ENCODE measurements at regions not wholly inside any gene's neighbourhood (a gene's known extent, or its start where the extent isn't known, plus 50 kb on each side); places are given as distances from the start of the nearest gene placed in this dataset.

DNA sequence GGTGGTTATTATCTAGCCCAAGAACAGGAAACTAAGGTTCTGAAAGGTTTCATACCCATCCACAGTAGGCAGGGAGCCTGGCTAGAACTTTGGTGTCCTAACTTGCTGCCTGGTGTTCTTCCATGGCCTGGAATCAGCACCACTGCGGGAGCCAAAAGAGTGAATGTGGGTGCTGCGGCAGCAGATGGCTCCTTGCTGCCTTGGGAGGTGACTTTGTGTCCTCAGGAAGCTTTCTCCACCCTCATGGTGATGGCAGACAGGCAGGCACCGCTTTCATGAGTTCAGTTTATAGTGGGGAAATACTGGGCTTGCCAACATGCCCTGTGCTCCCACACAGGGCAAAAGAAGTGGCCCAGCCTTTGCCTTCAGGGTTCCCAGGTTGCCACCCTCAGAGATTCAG, 385.2 kb downstream of the BCL11A start:
- intact Hi-C loops (cut with micrococcal nuclease): no loop called here

DNA sequence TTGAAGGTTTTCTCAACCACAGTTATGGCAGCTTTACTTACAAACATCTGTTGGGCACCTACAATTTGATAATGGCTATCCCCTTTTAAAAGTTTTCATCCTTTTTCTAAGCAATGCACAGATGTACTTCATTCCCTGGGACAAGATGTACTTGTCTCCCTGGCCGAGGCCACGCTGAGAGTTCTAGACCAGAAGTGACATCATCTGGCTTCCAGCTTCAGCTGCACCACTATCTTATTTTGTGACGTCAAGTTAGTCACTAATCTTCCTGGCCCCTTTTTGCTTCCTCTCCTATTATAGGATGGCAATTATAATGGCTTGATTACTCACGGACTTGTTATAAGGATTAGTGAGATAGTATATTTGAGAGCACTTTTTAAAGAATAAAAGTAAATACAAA, 386.4 kb downstream of the BCL11A start:
- intact Hi-C loops (cut with micrococcal nuclease): no loop called here

DNA sequence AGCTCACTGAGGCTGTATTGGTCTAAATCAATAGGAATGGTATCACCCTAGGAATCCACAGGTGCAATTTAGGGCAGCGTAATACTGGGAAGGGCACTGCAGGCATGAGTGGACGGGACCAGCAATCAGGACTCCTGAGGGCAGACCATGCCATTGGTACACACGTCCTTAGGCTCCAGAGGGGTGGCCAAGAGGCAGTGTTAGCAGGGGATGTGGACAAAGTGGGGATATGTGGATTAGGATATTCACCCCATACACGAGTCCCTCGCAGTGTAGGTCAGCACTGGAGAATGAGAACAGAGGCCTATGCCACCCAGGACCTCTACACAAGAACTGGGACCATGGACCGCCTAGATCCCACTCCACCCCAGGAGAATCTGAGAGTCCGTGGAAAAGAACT, 389.8 kb downstream of the BCL11A start:
- intact Hi-C loops (cut with micrococcal nuclease): no loop called here

DNA sequence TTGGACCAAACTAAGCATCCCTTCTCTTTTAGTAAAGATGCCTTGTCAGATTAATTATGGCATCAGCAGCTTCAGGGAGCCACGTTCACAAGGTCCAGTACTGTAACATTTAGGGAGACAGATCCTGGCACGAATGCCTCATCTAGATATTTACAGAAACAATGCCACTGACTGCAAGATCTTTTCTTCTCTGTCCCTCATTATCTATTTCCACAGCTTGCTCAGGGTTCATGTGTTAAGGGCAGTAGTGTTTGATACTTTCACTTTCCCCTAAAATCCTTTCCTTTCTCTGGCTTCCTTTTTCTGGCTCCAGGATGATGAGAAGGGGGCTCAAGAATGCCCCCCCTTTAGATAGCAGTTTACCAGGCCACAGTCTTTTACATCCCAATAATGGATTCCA, 393.9 kb downstream of the BCL11A start:
- intact Hi-C loops (cut with micrococcal nuclease): no loop called here

DNA sequence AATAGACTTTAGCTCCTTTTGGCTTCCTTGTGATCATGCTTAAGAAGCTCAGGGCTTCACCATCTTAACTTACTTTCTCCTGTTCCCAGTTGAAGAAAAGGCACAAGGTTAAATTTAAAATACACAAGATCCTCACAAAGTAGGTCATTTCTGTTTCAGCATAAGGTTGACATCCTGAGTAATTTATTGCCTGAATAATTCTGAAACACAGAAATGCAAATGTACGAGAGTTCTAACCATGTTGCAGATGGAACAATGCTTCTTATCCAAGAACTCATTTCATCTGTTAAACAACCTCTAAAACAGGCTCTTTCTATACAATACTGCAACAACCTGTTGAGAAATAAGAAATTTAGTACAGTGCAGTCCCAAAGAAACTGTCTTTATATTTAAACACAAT, 395.2 kb downstream of the BCL11A start:
- intact Hi-C loops (cut with micrococcal nuclease): no loop called here

DNA sequence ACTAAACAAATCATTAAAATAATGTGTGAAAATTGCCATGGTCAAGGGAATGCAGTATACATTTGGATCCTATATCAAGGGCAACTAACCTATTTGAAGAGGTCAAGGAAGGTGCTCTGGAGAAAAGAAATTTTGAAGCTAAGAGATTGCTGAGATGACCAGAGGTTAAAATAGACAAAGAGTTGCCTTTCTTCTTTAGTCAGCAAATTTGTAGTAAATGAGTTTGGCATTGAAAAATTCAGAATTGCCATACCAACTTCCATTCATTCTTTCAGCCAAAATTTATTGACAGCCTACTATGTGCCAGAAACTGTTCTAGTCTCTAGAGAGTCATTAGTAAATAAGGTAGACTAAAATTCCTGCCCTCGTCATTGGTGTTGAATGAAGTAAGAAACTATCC, 396.2 kb downstream of the BCL11A start:
- intact Hi-C loops (cut with micrococcal nuclease): no loop called here

DNA sequence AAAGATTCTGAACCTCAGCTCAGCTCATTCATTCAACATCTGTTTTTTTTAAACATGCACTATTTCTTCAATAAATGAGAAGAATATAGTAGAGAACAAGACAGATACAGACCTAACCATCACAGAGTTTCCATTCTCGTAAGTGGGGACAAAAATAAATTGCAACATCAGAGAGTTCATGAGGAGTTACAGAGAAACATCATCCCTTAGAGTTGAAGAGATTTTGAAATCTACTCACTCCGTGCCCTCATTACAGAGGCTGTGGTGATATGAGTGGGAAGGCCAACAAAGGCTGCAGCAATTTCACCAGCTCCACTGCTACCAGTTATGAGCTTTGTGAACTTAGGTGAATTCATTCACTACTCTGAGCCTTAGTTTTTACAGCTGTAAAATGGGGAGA, 399.3 kb downstream of the BCL11A start:
- intact Hi-C loops (cut with micrococcal nuclease): no loop called here

DNA sequence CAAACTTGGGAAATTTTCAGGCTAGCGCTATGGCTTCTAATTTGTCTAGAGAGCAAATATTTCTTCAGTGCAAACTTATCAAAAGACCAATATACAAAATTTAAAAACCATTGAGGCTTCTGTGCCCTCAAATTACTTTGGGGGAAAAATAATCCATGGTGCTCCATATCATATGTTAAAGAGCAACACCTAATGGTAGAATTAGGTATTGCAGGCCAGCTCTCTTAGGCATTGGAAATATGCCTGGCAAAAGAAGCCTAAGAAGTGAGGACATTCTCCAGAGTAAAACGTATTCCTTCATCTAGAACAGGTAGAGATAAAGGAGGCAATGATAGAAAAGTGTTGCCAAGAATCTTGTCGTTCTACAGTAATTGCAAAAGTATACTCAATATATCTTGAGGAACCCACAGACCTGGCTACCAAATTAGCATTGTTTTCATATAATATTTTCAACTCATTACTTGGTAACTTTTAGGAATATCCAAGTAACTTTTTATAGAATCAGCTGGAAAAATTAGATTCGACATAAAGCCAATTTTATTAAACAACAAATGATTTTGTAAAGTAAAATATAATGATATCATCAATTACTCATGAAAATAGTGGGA, 401.1 kb downstream of the BCL11A start:
- intact Hi-C loops (cut with micrococcal nuclease): loop anchor here (2.0 kb wide), 1 partner anchor 852 kb away; no protein-coding TSS in a partner anchor

DNA sequence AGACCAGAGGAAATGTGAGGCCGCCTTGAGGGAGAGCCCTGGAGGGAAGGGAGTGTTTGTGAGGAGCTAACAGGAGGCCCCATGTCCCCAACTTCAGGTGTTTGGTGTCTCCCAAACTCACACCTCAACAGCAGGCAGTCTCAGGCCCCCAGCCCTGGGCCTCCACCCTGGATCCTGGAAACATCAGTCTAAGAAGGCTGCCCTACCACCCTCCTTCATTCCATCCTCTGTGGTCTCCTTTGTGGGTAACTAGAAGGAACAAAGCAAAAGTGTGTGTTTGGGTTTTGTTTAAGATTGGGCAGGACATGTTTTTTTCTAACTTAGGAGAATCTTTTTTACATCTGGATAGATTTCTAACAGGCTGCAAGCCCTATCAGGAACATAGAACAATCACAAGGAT, 404.3 kb downstream of the BCL11A start:
- intact Hi-C loops (cut with micrococcal nuclease): no loop called here

DNA sequence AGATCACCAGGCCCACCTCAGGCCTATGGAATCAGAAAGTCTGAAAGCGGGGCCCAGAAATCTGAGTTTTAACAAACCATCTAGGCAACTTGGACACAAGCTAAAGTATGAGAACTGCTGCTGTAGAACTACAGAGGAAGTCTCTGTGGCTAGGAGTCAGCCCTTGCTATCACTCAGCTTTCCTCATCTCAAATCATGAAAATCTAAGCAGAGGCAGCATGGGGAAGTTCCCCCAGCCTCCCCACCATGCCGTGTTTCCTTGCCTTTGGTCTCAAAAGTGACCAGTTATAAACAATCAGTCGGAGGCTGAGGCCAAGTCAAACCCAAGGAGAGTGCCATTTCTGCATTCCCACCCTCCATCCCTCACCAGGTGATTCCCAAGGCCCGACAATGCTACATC, 404.7 kb downstream of the BCL11A start:
- intact Hi-C loops (cut with micrococcal nuclease): no loop called here

DNA sequence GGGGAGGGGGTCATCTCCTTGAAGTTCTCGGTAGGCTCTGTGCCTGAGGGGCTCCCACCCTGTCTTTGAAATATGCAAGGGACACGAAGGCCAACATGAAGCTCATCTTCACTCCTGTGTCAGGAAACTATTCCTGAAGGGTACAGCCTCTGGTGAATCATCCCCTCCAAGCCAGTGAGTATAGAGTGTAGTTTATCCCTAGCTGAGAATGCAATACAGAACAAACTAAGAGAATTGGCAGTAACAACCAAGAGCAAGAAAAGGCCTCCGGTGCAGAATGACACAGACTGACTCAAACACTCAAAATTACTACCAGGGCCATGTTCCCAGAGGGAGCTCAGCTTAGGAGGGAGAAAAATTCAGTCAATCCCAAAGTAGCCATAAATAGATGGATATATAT, 413.3 kb downstream of the BCL11A start:
- intact Hi-C loops (cut with micrococcal nuclease): no loop called here

DNA sequence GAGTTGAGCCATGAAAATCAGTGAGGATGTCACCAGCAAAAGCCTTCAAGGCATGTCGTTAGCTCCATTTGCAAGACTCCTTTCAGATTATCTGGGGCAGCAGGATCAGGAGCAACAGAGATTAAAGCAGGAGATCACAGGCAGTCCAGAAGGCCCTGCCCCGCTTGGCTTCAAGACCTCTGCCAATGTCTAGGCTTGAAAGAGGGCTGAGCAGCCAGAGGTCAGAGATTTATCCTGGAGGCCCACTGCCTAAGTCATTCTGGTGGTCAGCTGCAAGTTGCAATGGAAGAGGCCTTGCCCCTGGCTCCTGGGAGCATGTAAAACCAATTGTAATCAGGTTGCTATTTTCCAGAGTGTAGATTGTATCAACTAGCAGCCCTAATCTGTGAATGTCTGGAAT, 416.5 kb downstream of the BCL11A start:
- intact Hi-C loops (cut with micrococcal nuclease): no loop called here

DNA sequence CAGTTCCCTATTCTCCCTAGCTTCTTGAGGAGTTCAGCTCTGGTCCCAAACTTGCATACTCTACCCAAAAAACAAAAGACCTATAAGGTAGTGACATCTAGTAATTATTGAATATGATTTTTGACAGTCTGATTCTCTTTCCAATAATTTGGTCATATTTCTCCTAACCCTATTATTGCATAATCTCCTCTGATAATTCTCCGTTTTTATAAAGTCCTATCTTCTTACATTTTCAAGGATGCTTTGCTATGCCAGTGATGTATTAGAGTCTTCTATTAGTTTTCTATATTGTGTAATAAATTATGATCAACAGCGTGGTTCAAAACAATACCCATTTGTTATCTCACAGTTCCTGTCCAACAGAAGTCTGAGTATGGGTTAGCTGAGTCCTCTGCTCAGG, 426.3 kb downstream of the BCL11A start:
- intact Hi-C loops (cut with micrococcal nuclease): no loop called here

DNA sequence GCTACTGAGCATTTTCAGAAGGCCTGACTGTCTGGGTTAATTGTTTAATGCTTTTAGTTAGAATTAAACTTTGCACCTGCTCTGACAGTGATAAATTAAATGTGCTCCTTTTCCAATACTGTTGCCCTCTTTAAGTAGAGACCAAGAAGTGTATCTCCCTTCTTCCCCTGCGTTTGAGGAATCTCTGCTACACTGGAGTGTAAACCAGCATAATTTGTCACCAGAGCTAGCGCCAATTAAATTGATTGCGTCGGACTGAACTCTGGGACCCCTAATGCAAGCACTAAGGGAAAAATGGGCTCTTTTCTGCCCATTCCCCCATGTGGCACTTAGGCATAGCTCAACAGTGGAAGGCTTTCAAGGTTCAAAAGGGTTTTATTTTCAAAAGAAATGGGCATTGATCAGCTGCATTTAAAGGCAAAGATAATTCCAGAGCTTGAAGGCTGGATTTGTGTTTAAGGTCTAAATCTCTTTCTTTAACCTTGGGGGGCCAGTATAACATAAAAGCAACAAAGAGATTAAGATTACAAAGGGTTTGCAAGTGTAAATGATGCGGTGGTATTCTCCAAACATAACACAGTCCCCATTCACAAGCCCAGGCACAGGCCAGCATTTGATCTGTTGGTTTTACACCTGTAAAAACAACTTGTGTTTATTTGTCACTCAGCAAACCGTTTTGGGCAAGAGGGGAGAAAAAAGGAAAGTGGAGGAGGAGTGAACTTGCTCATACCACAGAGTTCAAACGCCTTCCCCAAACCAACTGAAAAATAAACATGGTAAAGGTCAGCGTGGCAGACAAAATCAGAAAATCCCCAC, 427.6 kb downstream of the BCL11A start:
- intact Hi-C loops (cut with micrococcal nuclease): no loop called here

DNA sequence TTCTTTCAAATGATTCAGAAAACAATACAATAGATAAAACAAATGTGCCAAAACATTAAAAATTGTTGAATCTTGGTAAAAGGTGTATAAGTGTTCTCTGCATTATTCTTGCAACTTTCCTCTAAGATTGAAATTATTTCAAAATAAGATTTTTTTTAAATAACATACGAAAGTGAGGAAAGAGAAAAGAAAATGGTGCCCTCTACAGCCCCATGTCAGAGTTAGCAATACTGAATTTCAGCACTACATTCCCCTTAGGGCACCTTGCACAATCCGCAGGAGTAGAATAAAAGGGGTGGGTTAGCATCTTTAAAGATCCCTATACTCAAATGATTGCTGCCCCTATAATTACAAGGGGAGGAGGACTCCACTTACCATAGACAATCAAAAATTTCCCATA, 433.7 kb downstream of the BCL11A start:
- intact Hi-C loops (cut with micrococcal nuclease): no loop called here

DNA sequence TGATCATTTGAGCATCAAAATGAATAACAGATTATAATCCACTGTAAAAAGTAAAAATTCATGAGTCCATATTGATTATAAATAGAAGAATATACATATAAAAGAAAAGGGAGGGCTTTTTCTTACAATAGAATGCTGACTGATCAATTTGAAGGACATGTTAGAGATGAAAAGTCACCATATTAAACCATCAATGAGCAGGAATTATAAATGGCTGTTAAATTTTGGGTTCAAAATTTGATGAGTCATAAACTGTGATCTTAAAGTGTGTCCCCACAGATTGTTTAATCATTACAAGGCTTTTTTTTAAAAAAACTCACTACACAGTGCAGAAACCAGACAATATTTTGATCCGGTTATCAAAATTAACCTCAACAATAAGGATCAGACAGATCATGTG, 434.5 kb downstream of the BCL11A start:
- intact Hi-C loops (cut with micrococcal nuclease): no loop called here

DNA sequence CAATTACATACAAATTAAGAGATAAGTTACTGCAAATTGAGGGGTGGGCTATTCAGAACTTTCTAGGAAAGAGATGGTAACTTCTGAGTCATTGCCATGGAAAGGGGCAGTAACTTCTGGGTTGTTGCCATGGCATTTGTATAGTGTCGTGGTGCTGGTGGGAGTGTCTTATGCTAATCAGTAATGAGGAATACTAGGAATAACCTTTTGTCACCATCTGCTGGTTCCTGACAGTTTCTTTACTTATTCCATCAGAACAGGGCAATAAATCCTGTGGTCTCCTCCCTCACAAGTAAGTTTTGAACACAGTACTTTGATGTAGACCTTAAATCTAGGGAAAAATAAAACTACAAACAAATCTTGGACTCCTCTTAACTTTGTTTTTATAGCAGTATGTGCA, 435.4 kb downstream of the BCL11A start:
- intact Hi-C loops (cut with micrococcal nuclease): no loop called here

DNA sequence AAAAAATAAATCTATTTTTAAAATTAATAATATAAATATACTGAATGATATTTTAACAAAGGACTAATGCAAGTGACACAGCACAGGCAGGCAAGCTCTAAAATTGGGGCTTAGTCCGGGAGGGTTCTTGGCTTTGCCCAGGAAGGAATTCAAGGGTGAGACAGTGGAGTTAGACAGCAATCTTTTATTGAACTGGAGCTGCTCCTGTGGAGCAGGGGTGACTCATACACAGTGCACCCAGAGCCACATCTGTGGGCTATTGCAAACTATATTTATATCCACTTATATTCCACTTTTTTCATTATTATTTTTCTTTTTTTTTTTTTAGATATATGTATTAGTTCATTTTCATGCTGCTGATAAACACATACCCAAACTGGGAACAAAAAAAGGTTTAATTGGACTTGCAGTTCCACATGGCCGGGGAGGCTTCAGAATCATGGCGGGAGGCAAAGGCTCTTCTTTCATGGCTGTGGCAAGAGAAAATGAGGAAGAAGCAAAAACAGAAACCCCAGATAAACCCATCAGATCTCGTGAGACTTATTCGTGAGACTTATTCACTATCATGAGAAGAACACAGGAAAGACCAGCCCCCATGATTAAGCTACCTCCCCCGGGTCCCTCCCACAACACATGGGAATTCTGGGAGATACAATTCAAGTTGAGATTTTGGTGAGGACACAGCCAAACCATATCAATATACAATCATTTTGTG, 437.1 kb downstream of the BCL11A start:
- intact Hi-C loops (cut with micrococcal nuclease): no loop called here

DNA sequence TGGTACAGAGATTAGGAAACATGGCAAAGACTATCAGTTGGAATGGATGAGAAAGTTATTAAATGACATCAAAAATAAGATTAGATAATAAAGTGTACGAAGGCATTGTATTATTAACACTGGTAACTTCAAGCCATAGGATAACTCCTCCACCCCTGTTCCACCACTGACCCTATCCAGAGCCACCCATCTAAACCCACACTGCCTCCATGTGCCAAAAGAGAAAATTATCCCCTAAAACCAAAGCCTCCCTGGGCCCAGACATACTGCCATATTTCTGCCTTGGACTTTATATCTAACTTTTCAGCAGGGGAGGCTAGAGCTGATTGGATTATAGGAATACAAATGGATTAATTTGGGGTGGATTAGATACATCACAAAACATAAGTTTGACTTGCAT, 443.7 kb downstream of the BCL11A start:
- intact Hi-C loops (cut with micrococcal nuclease): no loop called here

DNA sequence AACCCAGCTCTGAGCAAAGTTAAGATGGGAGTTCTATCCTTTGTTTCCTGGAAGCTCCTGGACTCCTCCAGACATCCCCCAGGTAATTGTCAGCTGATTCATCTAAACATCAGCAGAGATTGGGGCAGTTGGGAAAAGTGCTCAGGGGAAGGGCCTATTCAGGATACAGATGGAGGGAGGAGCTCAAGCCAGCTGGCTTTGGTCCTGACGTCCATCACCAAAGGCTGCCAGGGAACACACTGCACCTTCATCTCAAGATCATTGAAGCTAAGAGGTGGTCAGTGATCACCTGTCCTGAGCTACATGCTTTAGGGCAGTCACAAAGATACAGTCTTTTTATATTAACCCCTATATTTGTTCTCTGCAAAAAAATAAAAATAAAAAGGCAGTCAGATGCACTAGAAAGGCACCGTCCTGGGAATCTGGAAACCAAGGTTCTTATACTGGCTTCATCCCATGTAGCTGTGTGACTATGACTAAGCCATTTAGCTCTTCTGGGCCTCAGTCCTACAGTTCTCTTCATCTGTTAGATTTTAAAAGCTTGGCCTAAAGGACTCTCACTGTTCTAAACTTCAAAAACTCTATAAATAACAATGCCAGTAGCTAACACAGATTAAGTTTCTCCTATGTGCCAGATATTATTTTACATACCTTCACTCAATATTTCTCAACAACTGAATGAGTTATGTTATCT, 446.5 kb downstream of the BCL11A start:
- intact Hi-C loops (cut with micrococcal nuclease): no loop called here

DNA sequence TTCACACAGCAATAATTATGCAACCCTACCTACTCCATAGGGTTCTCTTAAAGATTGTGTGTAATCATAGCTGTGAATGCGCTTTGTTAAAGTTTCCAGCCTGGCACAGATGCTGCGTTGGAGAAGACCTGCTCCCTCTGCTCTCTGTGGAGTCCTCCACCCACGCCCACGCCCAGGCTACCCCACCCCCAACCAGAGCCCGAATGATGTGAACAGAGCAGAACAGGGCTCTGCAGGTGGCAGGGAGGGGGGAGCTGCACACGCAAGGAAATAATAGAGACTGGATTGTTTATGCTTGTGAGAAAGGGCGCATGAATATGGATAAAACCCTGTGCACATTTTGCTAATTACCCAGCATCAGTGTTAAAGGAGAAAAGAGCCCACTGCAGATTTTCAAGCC, 447.5 kb downstream of the BCL11A start:
- intact Hi-C loops (cut with micrococcal nuclease): no loop called here
